ENCODE measurements at regions not wholly inside any gene's neighbourhood (a gene's known extent, or its start where the extent isn't known, plus 50 kb on each side); places are given as distances from the start of the nearest gene placed in this dataset.

DNA sequence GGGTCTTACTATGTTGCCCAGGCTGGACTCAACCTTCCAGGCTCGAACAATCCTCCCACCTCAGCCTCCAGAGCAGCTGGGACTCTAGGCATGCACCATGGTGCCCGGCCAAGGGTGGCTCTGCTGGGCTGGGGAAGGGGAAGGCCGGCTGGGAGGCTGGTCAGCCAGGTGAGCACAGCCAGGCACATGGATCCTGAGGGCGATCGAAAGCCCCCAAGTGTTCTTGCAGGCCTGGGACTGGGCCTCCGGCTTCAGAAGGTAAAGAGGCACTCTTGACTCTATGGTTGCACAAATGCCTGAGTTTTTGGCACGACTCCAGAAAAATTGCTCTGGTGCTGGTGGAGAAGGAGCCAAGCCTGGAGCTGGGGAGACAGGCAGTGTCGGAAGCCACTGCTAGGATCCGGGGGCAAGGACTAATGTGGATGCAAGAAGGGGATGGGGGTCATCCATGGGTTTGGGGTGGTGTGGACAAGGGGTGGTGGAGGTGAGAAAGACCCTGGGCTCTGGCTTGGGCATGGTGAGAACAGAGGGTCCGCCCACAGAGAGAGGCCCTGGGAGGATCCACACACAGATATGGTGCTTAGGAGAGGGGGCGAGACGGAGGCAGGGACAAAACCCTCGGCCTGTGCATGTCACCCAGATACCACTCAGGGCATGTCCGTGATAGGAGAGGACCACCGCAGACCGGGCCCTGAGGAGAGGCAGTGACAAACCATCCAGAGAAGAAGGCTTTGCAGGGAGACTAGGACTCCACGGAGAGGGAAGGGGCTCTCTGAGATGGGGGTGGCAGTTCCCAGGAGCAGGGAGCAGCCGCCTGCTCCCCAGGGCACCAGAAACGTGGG lies 51.1 kb upstream of the COL5A1 start:
- TF ChIP-seq, protein P1, sequence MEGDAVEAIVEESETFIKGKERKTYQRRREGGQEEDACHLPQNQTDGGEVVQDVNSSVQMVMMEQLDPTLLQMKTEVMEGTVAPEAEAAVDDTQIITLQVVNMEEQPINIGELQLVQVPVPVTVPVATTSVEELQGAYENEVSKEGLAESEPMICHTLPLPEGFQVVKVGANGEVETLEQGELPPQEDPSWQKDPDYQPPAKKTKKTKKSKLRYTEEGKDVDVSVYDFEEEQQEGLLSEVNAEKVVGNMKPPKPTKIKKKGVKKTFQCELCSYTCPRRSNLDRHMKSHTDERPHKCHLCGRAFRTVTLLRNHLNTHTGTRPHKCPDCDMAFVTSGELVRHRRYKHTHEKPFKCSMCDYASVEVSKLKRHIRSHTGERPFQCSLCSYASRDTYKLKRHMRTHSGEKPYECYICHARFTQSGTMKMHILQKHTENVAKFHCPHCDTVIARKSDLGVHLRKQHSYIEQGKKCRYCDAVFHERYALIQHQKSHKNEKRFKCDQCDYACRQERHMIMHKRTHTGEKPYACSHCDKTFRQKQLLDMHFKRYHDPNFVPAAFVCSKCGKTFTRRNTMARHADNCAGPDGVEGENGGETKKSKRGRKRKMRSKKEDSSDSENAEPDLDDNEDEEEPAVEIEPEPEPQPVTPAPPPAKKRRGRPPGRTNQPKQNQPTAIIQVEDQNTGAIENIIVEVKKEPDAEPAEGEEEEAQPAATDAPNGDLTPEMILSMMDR (IDR thresholded peaks at IDR 0.05) = no peak
- TF ChIP-seq POLR2A (IDR thresholded peaks at IDR 0.05) (no peak), POLR2AphosphoS5 (IDR thresholded peaks at IDR 0.05; ENCODE audit: insufficient read depth in 1 of 2, low read depth in 1 of 2) (no peak)

Data from vagina (tissue), 2 donors.